ENCODE measurements at regions not wholly inside any gene's neighbourhood (a gene's known extent, or its start where the extent isn't known, plus 50 kb on each side); places are given as distances from the start of the nearest gene placed in this dataset.

- H4K20me1 ChIP-seq (replicated peaks; ENCODE audit: control insufficient read depth, extremely low read depth, insufficient read depth, low read length) = no peaks in the 10 kb centered on the region
- H2AFZ ChIP-seq (ENCODE audit: low read depth, low read length) = no peak overlapping the region
- H3K4me1 ChIP-seq (ENCODE audit: control insufficient read depth, extremely low read depth, insufficient read depth, low read length) = no peaks in the 10 kb centered on the region
- POLR2A ChIA-PET = no interaction called here
- no peaks in the 10 kb centered on the region for H3K36me3 ChIP-seq (ENCODE audit: control insufficient read depth in 2 of 2, extremely low read depth in 1 of 2, insufficient read depth in 2 of 2, low read length in 2 of 2)
- H3K27me3 ChIP-seq (ENCODE audit: control insufficient read depth in 2 of 2, insufficient read depth in 2 of 2, low read length in 2 of 2) = no peaks in the 10 kb centered on the region
- H3K4me3 ChIP-seq (replicated peaks in 1 of 3; ENCODE audit: insufficient read depth in 1 of 3, low read depth in 1 of 3, low read length in 3 of 3) = no peak overlapping the region
- no peaks in the 10 kb centered on the region for H3K9me3 ChIP-seq (replicated peaks; ENCODE audit: control insufficient read depth, insufficient read depth, low read length)
- intact Hi-C loops (cut with micrococcal nuclease) = no loop called here
- no peaks in the 10 kb centered on the region for H3K9me1 ChIP-seq (replicated peaks; ENCODE audit: control insufficient read depth, extremely low read depth, insufficient read depth, low read length)
- no peak overlapping the region for H3K27ac ChIP-seq (ENCODE audit: insufficient read depth, low read depth, low read length)
- no peak for DNase-seq (ENCODE audit: low read depth, low spot score)
- no peak overlapping the region for H3K9ac ChIP-seq (replicated peaks; ENCODE audit: extremely low read depth, insufficient read depth, low read length)
- TF ChIP-seq JUN (IDR thresholded peaks at IDR 0.05; ENCODE audit: borderline replicate concordance, insufficient read depth, insufficient read length, low read depth) (no peak), POLR2AphosphoS5 (IDR thresholded peaks at IDR 0.05; ENCODE audit: insufficient read depth, low read depth, low read length) (no peak), GATA2 (IDR thresholded peaks at IDR 0.05; ENCODE audit: insufficient read depth, insufficient read length, low read depth, low read length) (no peak), EZH2 (IDR thresholded peaks at IDR 0.05; ENCODE audit: borderline replicate concordance, low read depth, low read length, severe bottlenecking) (no peak), CTCF (IDR thresholded peaks at IDR 0.05; ENCODE audit: extremely low read depth in 1 of 2, insufficient read depth in 1 of 2, low read depth in 1 of 2, low read length in 2 of 2) (no peak), POLR2A (IDR thresholded peaks at IDR 0.05; ENCODE audit: low read depth, low read length) (no peak), MYC (IDR thresholded peaks at IDR 0.05; ENCODE audit: low read depth, low read length) (no peak), FOS (IDR thresholded peaks at IDR 0.05; ENCODE audit: borderline replicate concordance, insufficient read depth, low read length) (no peak), MAX (IDR thresholded peaks at IDR 0.05; ENCODE audit: insufficient read depth, insufficient read length) (no peak)
- no peak for FAIRE-seq
- no TSS peak for BruUV-seq (replicated peaks)
- CTCF ChIA-PET = interaction anchor here (1.1 kb wide), 1 partner anchor 10 kb away, joined by 3 read pairs; no protein-coding TSS in a partner anchor
- no peak overlapping the region for H3K4me2 ChIP-seq (ENCODE audit: insufficient read depth, low read length)
- H3K79me2 ChIP-seq (ENCODE audit: control insufficient read depth, insufficient read depth, low read length) = no peaks in the 10 kb centered on the region
- dilution Hi-C loops (cut with MboI; ENCODE audit: extremely low pct_ligation_motif_present, low sequenced_read_pairs) = no loop called here
These were observed 443.9 kb downstream of the TLE1 start for GRCh38 chr9:81245254-81245956.
